DOHH2 (cell line): ENCODE measurements at regions not wholly inside any gene's neighbourhood (a gene's known extent, or its start where the extent isn't known, plus 50 kb on each side); places are given as distances from the start of the nearest gene placed in this dataset.

ENCODE experiments used
- H3F3A ChIP-seq: fragments of 200-600 bp; sonication (generic), shearing (Covaris generic); 2 replicates; pipeline ENCODE4 v1.6.0; 2016; ENCODE audit warnings: antibody characterized with exemption, mild to moderate bottlenecking; ENCODE audit not compliant: control insufficient read depth, insufficient read depth
- H3K27ac ChIP-seq: fragments of 200-600 bp; sonication (generic); 2 replicates; pipeline ENCODE4 v1.5.1; 2014; ENCODE audit warnings: low read depth, mild to moderate bottlenecking, low read length, moderate library complexity
- H3K27me3 ChIP-seq: fragments of 200-600 bp; sonication (generic); 2 replicates; pipeline ENCODE4 v1.6.1; 2014; ENCODE audit warnings: mild to moderate bottlenecking, low read length, mixed read lengths; ENCODE audit not compliant: control insufficient read depth
- H3K36me3 ChIP-seq: fragments of 200-600 bp; sonication (generic); 2 replicates; pipeline ENCODE4 v1.6.1; 2014; ENCODE audit warnings: mild to moderate bottlenecking, low read length, moderate library complexity, mixed read lengths; ENCODE audit not compliant: control insufficient read depth
- H3K4me1 ChIP-seq: fragments of 200-600 bp; sonication (generic); 2 replicates; pipeline ENCODE4 v1.6.1; 2014; ENCODE audit warnings: mild to moderate bottlenecking, low read length, mixed read lengths; ENCODE audit not compliant: control insufficient read depth
- H3K4me2 ChIP-seq: fragments of 200-600 bp; sonication (generic); 2 replicates; pipeline ENCODE4 v1.6.0; 2014; ENCODE audit warnings: mild to moderate bottlenecking, low read length, moderate library complexity
- H3K4me3 ChIP-seq: fragments of 200-600 bp; sonication (generic); 2 replicates; pipeline ENCODE4 v1.5.1; 2014; ENCODE audit warnings: mild to moderate bottlenecking, low read length, mixed read lengths
- H3K79me2 ChIP-seq: fragments of 200-600 bp; sonication (generic); 2 replicates; pipeline ENCODE4 v1.6.1; 2014; ENCODE audit warnings: mild to moderate bottlenecking, low read length, mixed read lengths; ENCODE audit not compliant: control insufficient read depth
- H3K9me2 ChIP-seq: fragments of 200-600 bp; sonication (generic); replicated peaks from 2 replicates; pipeline ENCODE4 v1.6.1; 2014; ENCODE audit warnings: mild to moderate bottlenecking, low read length, mixed read lengths; ENCODE audit not compliant: control insufficient read depth
- H3K9me3 ChIP-seq: fragments of 200-600 bp; sonication (generic); 2 replicates; pipeline ENCODE4 v1.6.1; 2014; ENCODE audit warnings: antibody characterized with exemption, low read length, mixed read lengths; ENCODE audit not compliant: control insufficient read depth, insufficient read depth
- H4K20me1 ChIP-seq: fragments of 200-600 bp; sonication (generic); 2 replicates; pipeline ENCODE4 v1.6.0; 2014; ENCODE audit warnings: low read depth, mild to moderate bottlenecking, antibody characterized with exemption, low read length, moderate library complexity; ENCODE audit not compliant: control insufficient read depth, insufficient read depth
- EZH2phosphoT487 ChIP-seq: fragments of 200-600 bp; sonication (generic); IDR thresholded peaks from 2 replicates; pipeline ENCODE4 v1.6.1; 2017; ENCODE audit warnings: borderline replicate concordance, mild to moderate bottlenecking, antibody characterized with exemption, low read length, moderate library complexity, mixed read lengths
- TF ChIP-seq, protein P1 (sequence below): fragments of 200-600 bp; sonication (generic); IDR thresholded peaks from one replicate; pipeline ENCODE4 v1.5.1; 2014; ENCODE audit warnings: antibody characterized with exemption, mild to moderate bottlenecking, low read depth, low read length; ENCODE audit not compliant: poor library complexity, severe bottlenecking

DNA sequence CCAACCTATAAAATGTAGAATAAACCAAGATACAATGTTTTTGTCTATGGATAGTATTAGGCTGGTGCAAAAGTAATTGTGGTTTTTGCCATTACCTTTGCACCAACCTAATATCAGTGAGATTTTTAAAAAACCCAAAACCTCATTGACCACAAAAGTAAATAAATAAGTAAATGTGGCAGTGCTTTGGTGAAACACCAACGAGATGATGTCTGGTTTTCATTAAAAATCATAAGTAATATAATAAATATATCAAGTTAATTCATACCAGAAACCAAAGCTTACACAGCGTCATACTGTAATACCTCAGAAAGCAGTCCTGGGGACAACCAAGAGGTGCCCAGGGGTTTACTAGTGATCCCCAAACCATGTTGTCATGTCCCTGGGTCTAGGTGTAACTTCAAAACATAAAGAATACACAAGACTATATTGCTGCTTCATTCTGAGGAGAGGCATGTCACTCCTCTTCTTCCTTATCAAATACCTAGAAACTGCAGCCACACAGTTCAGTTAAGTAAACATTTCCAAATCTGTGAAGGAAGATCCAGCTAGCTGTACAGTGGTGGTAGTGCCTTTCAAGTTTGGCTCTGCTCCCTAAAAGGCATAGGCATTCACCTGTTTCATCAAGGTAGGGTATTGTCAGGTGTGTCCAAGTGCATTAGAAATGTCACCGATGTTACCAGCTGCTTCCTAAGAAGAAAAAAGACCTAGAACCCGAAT lies 51.6 kb upstream of the ZC3H11B start:
- no peaks in the 10 kb centered on the region for H3F3A ChIP-seq
- H4K20me1 ChIP-seq, result no peaks in the 10 kb centered on the region
- H3K9me3 ChIP-seq, result no peaks in the 10 kb centered on the region
- no peaks in the 10 kb centered on the region for H3K79me2 ChIP-seq
- peaks cover 6% of the 10 kb centered on the region for H3K4me1 ChIP-seq
- no peaks in the 10 kb centered on the region for H3K9me2 ChIP-seq
- no peak for TF ChIP-seq EZH2phosphoT487
- TF ChIP-seq, protein P1, sequence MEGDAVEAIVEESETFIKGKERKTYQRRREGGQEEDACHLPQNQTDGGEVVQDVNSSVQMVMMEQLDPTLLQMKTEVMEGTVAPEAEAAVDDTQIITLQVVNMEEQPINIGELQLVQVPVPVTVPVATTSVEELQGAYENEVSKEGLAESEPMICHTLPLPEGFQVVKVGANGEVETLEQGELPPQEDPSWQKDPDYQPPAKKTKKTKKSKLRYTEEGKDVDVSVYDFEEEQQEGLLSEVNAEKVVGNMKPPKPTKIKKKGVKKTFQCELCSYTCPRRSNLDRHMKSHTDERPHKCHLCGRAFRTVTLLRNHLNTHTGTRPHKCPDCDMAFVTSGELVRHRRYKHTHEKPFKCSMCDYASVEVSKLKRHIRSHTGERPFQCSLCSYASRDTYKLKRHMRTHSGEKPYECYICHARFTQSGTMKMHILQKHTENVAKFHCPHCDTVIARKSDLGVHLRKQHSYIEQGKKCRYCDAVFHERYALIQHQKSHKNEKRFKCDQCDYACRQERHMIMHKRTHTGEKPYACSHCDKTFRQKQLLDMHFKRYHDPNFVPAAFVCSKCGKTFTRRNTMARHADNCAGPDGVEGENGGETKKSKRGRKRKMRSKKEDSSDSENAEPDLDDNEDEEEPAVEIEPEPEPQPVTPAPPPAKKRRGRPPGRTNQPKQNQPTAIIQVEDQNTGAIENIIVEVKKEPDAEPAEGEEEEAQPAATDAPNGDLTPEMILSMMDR, result no peak
- H3K4me2 ChIP-seq, result no peak overlapping the region
- H3K27ac ChIP-seq, result no peak overlapping the region
- peaks cover 6% of the 10 kb centered on the region for H3K27me3 ChIP-seq
- no peaks in the 10 kb centered on the region for H3K36me3 ChIP-seq
- no peak overlapping the region for H3K4me3 ChIP-seq
